ENCODE measurements at regions not wholly inside any gene's neighbourhood (a gene's known extent, or its start where the extent isn't known, plus 50 kb on each side); places are given as distances from the start of the nearest gene placed in this dataset.

DNA sequence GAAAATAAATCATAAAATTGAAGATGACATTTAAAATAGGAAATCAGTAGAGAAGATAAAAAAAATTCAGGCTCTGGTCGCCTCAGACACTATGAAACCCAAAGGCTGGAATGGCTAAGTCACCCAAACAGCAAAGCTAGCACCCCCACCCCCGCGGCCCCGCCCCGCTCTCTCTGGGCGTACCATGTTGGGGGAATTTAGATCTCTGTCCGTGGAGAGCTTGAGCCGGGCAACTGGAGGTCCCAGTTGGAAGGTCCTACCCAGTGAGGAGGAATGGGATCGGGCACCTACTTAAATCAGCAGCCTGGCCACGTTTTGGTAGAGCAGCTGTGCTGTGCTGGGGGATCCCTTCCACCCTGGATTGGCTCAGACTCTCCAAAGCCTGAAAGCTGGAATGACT is 150.6 kb upstream of the ANKRD55 start:
- no peak overlapping the region for H3K27ac ChIP-seq
- H3K27me3 ChIP-seq: no peaks in the 10 kb centered on the region
- H2AFZ ChIP-seq: no peak overlapping the region
- DNase-seq (ENCODE audit: low spot score): no peak
- TF ChIP-seq EZH2phosphoT487 (IDR thresholded peaks at IDR 0.05; ENCODE audit: low read depth, severe bottlenecking, unreplicated experiment) (no peak), EZH2 (IDR thresholded peaks at IDR 0.05; ENCODE audit: borderline replicate concordance) (no peak)
- TF ChIP-seq, protein P1, sequence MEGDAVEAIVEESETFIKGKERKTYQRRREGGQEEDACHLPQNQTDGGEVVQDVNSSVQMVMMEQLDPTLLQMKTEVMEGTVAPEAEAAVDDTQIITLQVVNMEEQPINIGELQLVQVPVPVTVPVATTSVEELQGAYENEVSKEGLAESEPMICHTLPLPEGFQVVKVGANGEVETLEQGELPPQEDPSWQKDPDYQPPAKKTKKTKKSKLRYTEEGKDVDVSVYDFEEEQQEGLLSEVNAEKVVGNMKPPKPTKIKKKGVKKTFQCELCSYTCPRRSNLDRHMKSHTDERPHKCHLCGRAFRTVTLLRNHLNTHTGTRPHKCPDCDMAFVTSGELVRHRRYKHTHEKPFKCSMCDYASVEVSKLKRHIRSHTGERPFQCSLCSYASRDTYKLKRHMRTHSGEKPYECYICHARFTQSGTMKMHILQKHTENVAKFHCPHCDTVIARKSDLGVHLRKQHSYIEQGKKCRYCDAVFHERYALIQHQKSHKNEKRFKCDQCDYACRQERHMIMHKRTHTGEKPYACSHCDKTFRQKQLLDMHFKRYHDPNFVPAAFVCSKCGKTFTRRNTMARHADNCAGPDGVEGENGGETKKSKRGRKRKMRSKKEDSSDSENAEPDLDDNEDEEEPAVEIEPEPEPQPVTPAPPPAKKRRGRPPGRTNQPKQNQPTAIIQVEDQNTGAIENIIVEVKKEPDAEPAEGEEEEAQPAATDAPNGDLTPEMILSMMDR (IDR thresholded peaks at IDR 0.05; ENCODE audit: poor library complexity): no peak
- H3K4me3 ChIP-seq: no peak overlapping the region
- H3K36me3 ChIP-seq (replicated peaks; ENCODE audit: insufficient read depth, low read depth): no peaks in the 10 kb centered on the region
- WGBS (ENCODE audit: low lambda C conversion rate, missing lambda C conversion rate): 91% methylated on average over 10 of the region's 10 CpGs
- H3K4me2 ChIP-seq: peak overlapping the region; percentile 8
- no peaks in the 10 kb centered on the region for H3K9me3 ChIP-seq (ENCODE audit: low read depth)
- no peaks in the 10 kb centered on the region for H3K9me2 ChIP-seq (replicated peaks; ENCODE audit: insufficient read depth)
- H3K79me2 ChIP-seq: no peaks in the 10 kb centered on the region
- no peaks in the 10 kb centered on the region for H4K20me1 ChIP-seq (ENCODE audit: insufficient read depth, poor library complexity, severe bottlenecking)
- H3K4me1 ChIP-seq (ENCODE audit: insufficient read depth): peaks cover 21% of the 10 kb centered on the region

DNA sequence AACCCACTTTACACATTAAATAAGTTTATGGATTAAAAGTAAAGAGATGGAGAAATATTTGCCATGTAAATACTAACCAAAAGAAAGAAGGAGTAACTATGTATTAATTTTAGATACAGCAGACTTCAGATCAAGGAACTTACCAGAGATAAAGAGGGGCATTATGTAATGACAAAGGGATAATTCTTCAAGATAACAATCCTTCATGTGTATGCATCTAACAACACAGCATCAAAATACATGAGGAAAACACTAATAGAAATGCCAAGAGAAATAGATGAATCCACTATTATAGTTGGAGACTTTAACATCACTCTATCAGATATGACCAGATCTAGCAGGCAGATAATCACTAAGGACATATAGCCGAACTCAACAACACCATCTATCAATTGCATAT is 149.8 kb upstream of the ANKRD55 start:
- DNase-seq (ENCODE audit: low spot score): no peak
- WGBS (ENCODE audit: low lambda C conversion rate, missing lambda C conversion rate): 78% methylated on average over 1 of the region's 1 CpG

GRCh38 chr5:56377573-56377972 is 144.4 kb upstream of the ANKRD55 start:
- H3K9me3 ChIP-seq (ENCODE audit: low read depth): no peaks in the 10 kb centered on the region
- H3K79me2 ChIP-seq: no peaks in the 10 kb centered on the region
- H3K27ac ChIP-seq: no peak overlapping the region
- no peaks in the 10 kb centered on the region for H3K27me3 ChIP-seq
- no peaks in the 10 kb centered on the region for H3K9me2 ChIP-seq (replicated peaks; ENCODE audit: insufficient read depth)
- no peak for DNase-seq (ENCODE audit: low spot score)
- H3K4me3 ChIP-seq: no peak overlapping the region
- no peaks in the 10 kb centered on the region for H4K20me1 ChIP-seq (ENCODE audit: insufficient read depth, poor library complexity, severe bottlenecking)
- no peaks in the 10 kb centered on the region for H3K36me3 ChIP-seq (replicated peaks; ENCODE audit: insufficient read depth, low read depth)
- H3K4me1 ChIP-seq (ENCODE audit: insufficient read depth): no peaks in the 10 kb centered on the region
- TF ChIP-seq EZH2phosphoT487 (IDR thresholded peaks at IDR 0.05; ENCODE audit: low read depth, severe bottlenecking, unreplicated experiment) (no peak), EZH2 (IDR thresholded peaks at IDR 0.05; ENCODE audit: borderline replicate concordance) (no peak)
- TF ChIP-seq, protein P1 (IDR thresholded peaks at IDR 0.05; ENCODE audit: poor library complexity): no peak
- H2AFZ ChIP-seq: no peak overlapping the region
- no peak overlapping the region for H3K4me2 ChIP-seq

More for the DNA sequence above, 149.8 kb upstream of the ANKRD55 start:
- no peaks in the 10 kb centered on the region for H4K20me1 ChIP-seq (ENCODE audit: insufficient read depth, poor library complexity, severe bottlenecking)
- H3K9me2 ChIP-seq (replicated peaks; ENCODE audit: insufficient read depth): no peaks in the 10 kb centered on the region
- no peak overlapping the region for H2AFZ ChIP-seq
- peaks cover 12% of the 10 kb centered on the region for H3K4me1 ChIP-seq (ENCODE audit: insufficient read depth)
- TF ChIP-seq EZH2 (IDR thresholded peaks at IDR 0.05; ENCODE audit: borderline replicate concordance) (no peak), EZH2phosphoT487 (IDR thresholded peaks at IDR 0.05; ENCODE audit: low read depth, severe bottlenecking, unreplicated experiment) (no peak)
- TF ChIP-seq, protein P1 (IDR thresholded peaks at IDR 0.05; ENCODE audit: poor library complexity): no peak
- H3K4me2 ChIP-seq: no peak overlapping the region
- no peaks in the 10 kb centered on the region for H3K36me3 ChIP-seq (replicated peaks; ENCODE audit: insufficient read depth, low read depth)
- H3K79me2 ChIP-seq: no peaks in the 10 kb centered on the region
- no peaks in the 10 kb centered on the region for H3K27me3 ChIP-seq
- H3K27ac ChIP-seq: no peak overlapping the region
- H3K9me3 ChIP-seq (ENCODE audit: low read depth): no peaks in the 10 kb centered on the region
- H3K4me3 ChIP-seq: no peak overlapping the region

DNA sequence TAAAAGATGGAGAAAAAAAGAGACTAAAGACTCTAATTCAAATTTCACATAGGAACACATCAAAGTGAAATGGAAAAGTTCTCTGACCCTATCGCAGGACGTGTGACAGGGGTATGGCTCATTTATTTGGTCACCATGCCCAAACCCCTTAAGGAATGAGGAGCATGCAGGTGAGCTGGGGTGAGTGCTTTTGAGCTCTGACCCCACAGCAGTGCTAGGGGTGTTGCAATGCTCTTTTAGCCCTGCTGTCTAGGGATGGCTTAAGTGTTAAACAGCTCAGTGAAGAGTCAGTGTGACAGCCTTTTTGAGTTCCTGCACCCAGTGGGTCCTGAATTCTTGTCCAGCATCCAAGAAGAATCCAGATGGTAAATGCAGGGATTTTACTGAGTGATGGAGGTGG is 143.0 kb upstream of the ANKRD55 start:
- no peak for DNase-seq (ENCODE audit: low spot score)
- Histone ChIP-seq H3K4me3 (no peak overlapping the region), H2AFZ (no peak overlapping the region), H3K9me2 (replicated peaks; ENCODE audit: insufficient read depth) (no peaks in the 10 kb centered on the region), H3K36me3 (replicated peaks; ENCODE audit: insufficient read depth, low read depth) (no peaks in the 10 kb centered on the region), H3K79me2 (no peaks in the 10 kb centered on the region), H3K27me3 (no peaks in the 10 kb centered on the region), H3K4me1 (ENCODE audit: insufficient read depth) (no peaks in the 10 kb centered on the region), H3K4me2 (no peak overlapping the region), H4K20me1 (ENCODE audit: insufficient read depth, poor library complexity, severe bottlenecking) (no peaks in the 10 kb centered on the region), H3K27ac (no peak overlapping the region), H3K9me3 (ENCODE audit: low read depth) (no peaks in the 10 kb centered on the region)
- 98% methylated on average over 2 of the region's 2 CpGs for WGBS (ENCODE audit: low lambda C conversion rate, missing lambda C conversion rate)
- TF ChIP-seq EZH2phosphoT487 (IDR thresholded peaks at IDR 0.05; ENCODE audit: low read depth, severe bottlenecking, unreplicated experiment) (no peak), EZH2 (IDR thresholded peaks at IDR 0.05; ENCODE audit: borderline replicate concordance) (no peak)
- TF ChIP-seq, protein P1 (IDR thresholded peaks at IDR 0.05; ENCODE audit: poor library complexity): no peak
